MM.1S (cell line): ENCODE measurements at regions not wholly inside any gene's neighbourhood (a gene's known extent, or its start where the extent isn't known, plus 50 kb on each side); places are given as distances from the start of the nearest gene placed in this dataset.

ENCODE experiments used
- EZH2 ChIP-seq: fragments of 300-600 bp; sonication (generic); optimal IDR thresholded peaks from 2 replicates; pipeline ENCODE3; 2017; ENCODE audit warnings: low read depth, mild to moderate bottlenecking, antibody characterized with exemption, low read length, mixed read lengths
- EZH2phosphoT487 ChIP-seq: fragments of 300-600 bp; sonication (generic); IDR thresholded peaks from 2 replicates; pipeline ENCODE4 v1.6.1; 2018; ENCODE audit warnings: antibody characterized with exemption, low read length
- TF ChIP-seq, protein P1 (sequence below): fragments of 300-600 bp; sonication (generic); IDR thresholded peaks from 2 replicates; pipeline ENCODE4 v1.5.1; 2016; ENCODE audit warnings: antibody characterized with exemption, low read length, mixed read lengths

DNA sequence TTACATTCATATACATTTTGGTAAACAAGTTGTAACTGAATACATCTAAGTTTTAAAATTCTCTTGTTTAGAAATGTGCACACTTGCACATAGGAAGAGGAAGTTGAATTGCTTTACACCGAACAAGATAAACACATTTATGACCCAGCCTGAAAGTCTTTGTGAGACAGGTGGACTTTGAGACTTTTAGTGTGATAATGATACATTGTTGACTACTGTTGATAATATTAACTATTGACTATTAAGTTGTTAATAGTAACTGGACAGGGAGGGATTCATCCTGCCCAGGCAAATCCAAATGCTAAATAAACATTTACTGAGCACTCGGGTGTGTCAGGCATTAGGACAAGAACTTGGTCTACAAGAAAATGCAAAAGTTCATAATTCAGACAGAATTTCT lies 68.0 kb downstream of the AVPR1A start:
- TF ChIP-seq, protein P1, sequence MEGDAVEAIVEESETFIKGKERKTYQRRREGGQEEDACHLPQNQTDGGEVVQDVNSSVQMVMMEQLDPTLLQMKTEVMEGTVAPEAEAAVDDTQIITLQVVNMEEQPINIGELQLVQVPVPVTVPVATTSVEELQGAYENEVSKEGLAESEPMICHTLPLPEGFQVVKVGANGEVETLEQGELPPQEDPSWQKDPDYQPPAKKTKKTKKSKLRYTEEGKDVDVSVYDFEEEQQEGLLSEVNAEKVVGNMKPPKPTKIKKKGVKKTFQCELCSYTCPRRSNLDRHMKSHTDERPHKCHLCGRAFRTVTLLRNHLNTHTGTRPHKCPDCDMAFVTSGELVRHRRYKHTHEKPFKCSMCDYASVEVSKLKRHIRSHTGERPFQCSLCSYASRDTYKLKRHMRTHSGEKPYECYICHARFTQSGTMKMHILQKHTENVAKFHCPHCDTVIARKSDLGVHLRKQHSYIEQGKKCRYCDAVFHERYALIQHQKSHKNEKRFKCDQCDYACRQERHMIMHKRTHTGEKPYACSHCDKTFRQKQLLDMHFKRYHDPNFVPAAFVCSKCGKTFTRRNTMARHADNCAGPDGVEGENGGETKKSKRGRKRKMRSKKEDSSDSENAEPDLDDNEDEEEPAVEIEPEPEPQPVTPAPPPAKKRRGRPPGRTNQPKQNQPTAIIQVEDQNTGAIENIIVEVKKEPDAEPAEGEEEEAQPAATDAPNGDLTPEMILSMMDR: no peak
- TF ChIP-seq EZH2 (no peak), EZH2phosphoT487 (no peak)
